Neuronal stem cell (in vitro differentiated cells): ENCODE measurements at regions not wholly inside any gene's neighbourhood (a gene's known extent, or its start where the extent isn't known, plus 50 kb on each side); places are given as distances from the start of the nearest gene placed in this dataset.

Experiments
- DNase-seq: peaks from one replicate; pipeline ENCODE4 v3.0.0-alpha.2; 2013; ENCODE audit warnings: low spot score
- H2AFZ ChIP-seq: one replicate; pipeline ENCODE4 v1.6.1; 2013; ENCODE audit warnings: mild to moderate bottlenecking, low read length, inconsistent platforms
- H2AK5ac ChIP-seq: 2 replicates; pipeline ENCODE4 v1.6.1; 2013; ENCODE audit warnings: low read depth, mild to moderate bottlenecking, inconsistent platforms, low read length, moderate library complexity, mixed read lengths
- H2BK120ac ChIP-seq: 2 replicates; pipeline ENCODE4 v1.6.1; 2013; ENCODE audit warnings: low read depth, mild to moderate bottlenecking, inconsistent platforms, low read length, moderate library complexity, mixed read lengths
- H2BK12ac ChIP-seq: one replicate; pipeline ENCODE4 v1.6.1; 2013; ENCODE audit warnings: low read length, inconsistent platforms
- H2BK15ac ChIP-seq: 2 replicates; pipeline ENCODE4 v1.6.1; 2013; ENCODE audit warnings: mild to moderate bottlenecking, low read length, inconsistent platforms, mixed read lengths
- H2BK5ac ChIP-seq: one replicate; pipeline ENCODE4 v1.6.1; 2013; ENCODE audit warnings: inconsistent platforms, mild to moderate bottlenecking, low read length, moderate library complexity
- H3K14ac ChIP-seq: one replicate; pipeline ENCODE4 v1.6.1; 2013; ENCODE audit warnings: low read length, inconsistent platforms
- H3K18ac ChIP-seq: 2 replicates; pipeline ENCODE4 v1.6.1; 2013; ENCODE audit warnings: low read length, inconsistent platforms
- H3K23ac ChIP-seq: 2 replicates; pipeline ENCODE4 v1.6.1; 2013; ENCODE audit warnings: low read depth, mild to moderate bottlenecking, mixed read lengths, low read length, inconsistent platforms; ENCODE audit not compliant: poor library complexity
- H3K27ac ChIP-seq: replicated peaks from 3 replicates; pipeline ENCODE4 v1.5.1; 2013; ENCODE audit warnings: low read length, inconsistent platforms
- H3K27me3 ChIP-seq, 3 experiments: 2 replicates each; pipeline ENCODE4 v1.6.1; 2013; ENCODE audit warnings: low read length in 3 of 3, mild to moderate bottlenecking in 2 of 3, inconsistent platforms in 1 of 3, low read depth in 1 of 3, mixed read lengths in 1 of 3, moderate library complexity in 1 of 3; ENCODE audit not compliant: control insufficient read depth in 3 of 3, insufficient read depth in 3 of 3
- H3K36me3 ChIP-seq, 2 donors: replicated peaks in 1 of 2; 2 replicates each; pipeline ENCODE4 v1.6.1; 2013; ENCODE audit warnings: low read length in 2 of 2; ENCODE audit not compliant: control insufficient read depth in 2 of 2, insufficient read depth in 2 of 2
- H3K4ac ChIP-seq: 2 replicates; pipeline ENCODE4 v1.6.1; 2013; ENCODE audit warnings: inconsistent platforms, mild to moderate bottlenecking, low read length, moderate library complexity
- H3K4me1 ChIP-seq, 2 donors: 1 replicate in 1 of 2; 2 replicates in 1 of 2; pipeline ENCODE4 v1.6.1; 2013; ENCODE audit warnings: low read length in 2 of 2, low read depth in 1 of 2; ENCODE audit not compliant: control insufficient read depth in 2 of 2, insufficient read depth in 1 of 2
- H3K4me2 ChIP-seq: one replicate; pipeline ENCODE4 v1.6.1; 2013; ENCODE audit warnings: mild to moderate bottlenecking, low read length, inconsistent platforms; ENCODE audit not compliant: insufficient read depth, poor library complexity, severe bottlenecking
- H3K4me3 ChIP-seq, 2 donors: 2 replicates each; pipeline ENCODE4 v1.5.1; 2013; ENCODE audit warnings: low read length in 2 of 2, mild to moderate bottlenecking in 2 of 2, inconsistent platforms in 1 of 2, moderate library complexity in 1 of 2
- H3K79me1 ChIP-seq: one replicate; pipeline ENCODE4 v1.6.1; 2013; ENCODE audit warnings: low read depth, mild to moderate bottlenecking, inconsistent platforms, low read length, moderate library complexity
- H3K9ac ChIP-seq: one replicate; pipeline ENCODE4 v1.6.1; 2013; ENCODE audit warnings: mild to moderate bottlenecking, low read depth, low read length, inconsistent platforms; ENCODE audit not compliant: poor library complexity
- H3K9me3 ChIP-seq, 2 donors: replicated peaks in 1 of 2; 2 replicates each; pipeline versions ENCODE3 to v1.6.1; 2013; ENCODE audit warnings: low read length in 2 of 2, mild to moderate bottlenecking in 2 of 2, inconsistent platforms in 1 of 2, low read depth in 1 of 2, mixed read lengths in 1 of 2, moderate library complexity in 1 of 2; ENCODE audit not compliant: control insufficient read depth in 2 of 2, insufficient read depth in 1 of 2
- H4K8ac ChIP-seq: one replicate; pipeline ENCODE4 v1.6.1; 2013; ENCODE audit warnings: low read depth, mild to moderate bottlenecking, inconsistent platforms, low read length, moderate library complexity
- H4K91ac ChIP-seq: one replicate; pipeline ENCODE4 v1.6.1; 2013; ENCODE audit warnings: low read length, low read depth, mild to moderate bottlenecking, inconsistent platforms; ENCODE audit not compliant: poor library complexity
- WGBS, 2 donors: extraction: QIAGEN DNeasy Blood & Tissue Kit; methylation state at CpG; one replicate each; pipeline ENCODE4 v1.1.7; 2013; ENCODE audit warnings: missing lambda C conversion rate in 2 of 2, mixed read lengths in 1 of 2; ENCODE audit not compliant: insufficient read length in 2 of 2, insufficient replicate concordance in 1 of 2; ENCODE audit errors: extremely low coverage in 2 of 2; 5-methylcytosine and 5-hydroxymethylcytosine counted together

DNA sequence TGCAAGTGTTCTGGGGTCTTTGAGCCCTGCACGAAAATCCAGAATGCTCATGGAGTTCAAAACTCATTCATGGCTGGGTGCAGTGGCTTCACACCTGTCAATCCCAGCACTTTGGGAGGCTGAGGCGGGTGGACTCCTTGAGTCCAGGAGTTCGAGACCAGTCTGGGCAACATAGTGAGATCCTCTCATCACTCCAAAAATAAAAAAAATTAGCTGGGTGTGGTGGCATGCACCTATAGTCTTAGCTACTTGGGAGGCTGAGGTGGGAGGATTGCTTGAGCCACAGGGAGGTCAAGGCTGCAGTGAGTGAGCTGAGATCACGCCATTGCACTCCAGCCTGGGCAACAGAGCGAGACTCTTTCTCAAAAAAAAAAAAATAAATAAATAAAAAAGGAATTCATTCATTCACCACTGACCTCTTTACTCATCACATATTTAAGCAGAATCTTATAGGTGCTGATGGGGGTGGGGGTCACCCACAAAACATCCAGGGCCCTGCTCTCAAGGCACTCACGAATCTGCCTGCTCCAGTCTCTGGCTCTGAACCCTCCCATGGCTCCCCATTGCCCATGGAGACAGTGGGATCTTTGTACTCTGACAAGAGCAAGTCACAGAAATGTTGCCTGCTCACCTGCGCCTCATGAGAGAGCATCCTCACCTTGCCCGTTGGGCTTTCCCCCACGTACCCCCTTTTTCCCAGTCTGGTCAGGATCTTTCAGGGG lies 76.7 kb upstream of the IER5L start:
- Histone ChIP-seq H2BK120ac (no peak overlapping the region), H3K4me1 (peaks cover 16 to 22% of the 10 kb centered on the region in 2 donors), H2AFZ (no peak overlapping the region), H4K8ac (no peak overlapping the region), H2BK15ac (peak overlapping the region; percentile 28), H3K36me3 (no peaks in the 10 kb centered on the region), H3K79me1 (no peaks in the 10 kb centered on the region), H3K4me2 (no peak overlapping the region), H3K9ac (no peak overlapping the region), H3K4ac (no peak overlapping the region), H2BK12ac (no peak overlapping the region), H3K27ac (no peak overlapping the region), H3K4me3 (no peak overlapping the region), H4K91ac (no peak overlapping the region), H3K18ac (peak overlapping the region; percentile 44), H3K14ac (no peak overlapping the region), H2AK5ac (peak overlapping the region; percentile 20), H3K9me3 (peaks cover 0 to 15% of the 10 kb centered on the region in 2 donors), H3K23ac (no peak overlapping the region), H3K27me3 (peaks cover 0 to 8% (median 6%) of the 10 kb centered on the region in 3 experiments), H2BK5ac (no peak overlapping the region)
- DNase-seq: no peak
- no CpG with 5 or more reads among the region's 9 CpGs for WGBS, 2 donors

GRCh38 chr9:129253803-129254381 lies 75.8 kb upstream of the IER5L start:
- Histone ChIP-seq H3K4me1 (peaks cover 16 to 19% of the 10 kb centered on the region in 2 donors), H3K27me3 (peaks cover 0 to 2% (median 2%) of the 10 kb centered on the region in 3 experiments), H3K9me3 (peaks cover 0 to 9% of the 10 kb centered on the region in 2 donors), H2BK5ac (peak overlapping the region; percentile 89), H4K8ac (no peak overlapping the region), H2BK12ac (peak overlapping the region; percentile 78), H3K4me3 (no peak overlapping the region), H3K18ac (peak overlapping the region; percentile 92), H3K23ac (peak overlapping the region; percentile 69), H4K91ac (no peak overlapping the region), H3K79me1 (no peaks in the 10 kb centered on the region), H3K14ac (peak overlapping the region; percentile 42), H2AFZ (peak overlapping the region; percentile 87), H3K36me3 (no peaks in the 10 kb centered on the region), H2AK5ac (peak overlapping the region; percentile 98), H2BK15ac (peak overlapping the region; percentile 6), H3K9ac (no peak overlapping the region), H3K4ac (no peak overlapping the region), H3K27ac (no peak overlapping the region), H2BK120ac (peak overlapping the region; percentile 25), H3K4me2 (no peak overlapping the region)
- WGBS, 2 donors: no CpG with 5 or more reads among the region's 23 CpGs
- no peak for DNase-seq

- peak overlapping the region; percentile 1 for H3K27ac ChIP-seq
- no CpG with 5 or more reads among the region's 28 CpGs for WGBS, 2 donors
Measured at GRCh38 chr9:129252937-129253802, 75.1 kb upstream of the IER5L start.

More at GRCh38 chr9:129252937-129253802, 75.1 kb upstream of the IER5L start:
- Histone ChIP-seq H4K8ac (peak overlapping the region; percentile 66), H2BK12ac (peak overlapping the region; percentile 82), H3K9ac (no peak overlapping the region), H3K18ac (peak overlapping the region; percentile 92), H2BK120ac (peak overlapping the region; percentile 25), H4K91ac (no peak overlapping the region), H3K14ac (no peak overlapping the region), H3K4me3 (no peak overlapping the region), H2BK5ac (peak overlapping the region; percentile 89), H3K79me1 (no peaks in the 10 kb centered on the region), H3K4me1 (peaks cover 16 to 17% of the 10 kb centered on the region in 2 donors), H2AK5ac (peak overlapping the region; percentile 98), H2BK15ac (peak overlapping the region; percentile 6), H3K27me3 (peaks cover 0 to 2% (median 0%) of the 10 kb centered on the region in 3 experiments), H2AFZ (peak overlapping the region; percentile 87), H3K9me3 (peaks cover 0 to 11% of the 10 kb centered on the region in 2 donors), H3K4ac (no peak overlapping the region), H3K36me3 (no peaks in the 10 kb centered on the region), H3K4me2 (no peak overlapping the region), H3K23ac (peak overlapping the region; percentile 69)
- no peak for DNase-seq
